Lung (tissue), 11 donors: ENCODE measurements at regions not wholly inside any gene's neighbourhood (a gene's known extent, or its start where the extent isn't known, plus 50 kb on each side); places are given as distances from the start of the nearest gene placed in this dataset.

Source experiments
- ATAC-seq: fragments of 200-7000 bp; cut with Tn5 transposase; one replicate; pipeline ENCODE4 v1.9.1; 2020; ENCODE audit warnings: moderate number of reproducible peaks; ENCODE audit not compliant: insufficient read depth, low FRiP score
- DNase-seq, 3 donors: peaks; one replicate each; pipeline ENCODE4 v3.0.0-alpha.2; 2013 to 2017
- H3K27ac ChIP-seq, 2 donors: one replicate each; pipeline ENCODE4 v1.5.1; 2013; ENCODE audit warnings: mild to moderate bottlenecking in 2 of 2, moderate library complexity in 2 of 2, control low read depth in 1 of 2, inconsistent platforms in 1 of 2, low read depth in 1 of 2, low read length in 1 of 2
- H3K27me3 ChIP-seq, 3 donors: one replicate each; pipeline ENCODE4 v1.5.1; 2013; ENCODE audit warnings: low read length in 2 of 3; ENCODE audit not compliant: control insufficient read depth in 3 of 3, insufficient read depth in 3 of 3
- H3K36me3 ChIP-seq, 4 donors: one replicate each; pipeline ENCODE4 v1.5.1; 2013; ENCODE audit warnings: low read length in 4 of 4, mild to moderate bottlenecking in 1 of 4, moderate library complexity in 1 of 4; ENCODE audit not compliant: control insufficient read depth in 4 of 4, insufficient read depth in 4 of 4
- H3K4me1 ChIP-seq, 5 donors: one replicate each; pipeline ENCODE4 v1.5.1; 2013; ENCODE audit warnings: low read length in 5 of 5, mild to moderate bottlenecking in 2 of 5, moderate library complexity in 1 of 5; ENCODE audit not compliant: control insufficient read depth in 5 of 5, insufficient read depth in 5 of 5
- H3K4me3 ChIP-seq: one replicate; pipeline ENCODE4 v1.5.1; 2013; ENCODE audit warnings: mild to moderate bottlenecking, control low read depth, moderate library complexity
- H3K9ac ChIP-seq, 2 donors: one replicate each; pipeline ENCODE4 v1.5.1; 2013; ENCODE audit warnings: low read length in 2 of 2, control low read depth in 1 of 2; ENCODE audit not compliant: insufficient read depth in 1 of 2
- H3K9me3 ChIP-seq, 4 donors: one replicate each; pipeline ENCODE4 v1.5.1; 2013; ENCODE audit warnings: low read length in 3 of 4, mild to moderate bottlenecking in 1 of 4, moderate library complexity in 1 of 4; ENCODE audit not compliant: control insufficient read depth in 4 of 4, insufficient read depth in 3 of 4
- CTCF ChIP-seq: IDR thresholded peaks from 2 replicates; pipeline ENCODE4 v1.5.1; 2012; ENCODE audit warnings: mild to moderate bottlenecking; ENCODE audit errors: control extremely low read depth, extremely low read depth
- WGBS, 2 donors: extraction: QIAGEN DNeasy Blood & Tissue Kit; methylation state at CpG; one replicate each; pipeline ENCODE4 v1.1.7; 2013; 5-methylcytosine and 5-hydroxymethylcytosine counted together
- donor health status: control.
- donor health status: control.
- donor health status: Bipolar disorder and iron deficiency.
- donor health status: healthy.
- donor health status: DM: yes; HTN: yes; CAD: no.

GRCh38 chr19:34834472-34835061, 61.6 kb upstream of the ZNF599 start:
- H3K27ac ChIP-seq, result no peak overlapping the region
- 86 to 96% methylated on average over 7 of the region's 7 CpGs for WGBS, 2 donors
- no peak for ATAC-seq
- H3K4me1 ChIP-seq, result peaks cover 0 to 9% (median 0%) of the 10 kb centered on the region in 5 donors
- H3K9ac ChIP-seq, result no peak overlapping the region
- TF ChIP-seq CTCF, result no peak
- peaks cover 0 to 7% (median 4%) of the 10 kb centered on the region in 3 donors for H3K27me3 ChIP-seq
- H3K4me3 ChIP-seq, result no peak overlapping the region
- H3K9me3 ChIP-seq, result peaks cover 0 to 4% (median 0%) of the 10 kb centered on the region in 4 donors
- DNase-seq, result no peak
- H3K36me3 ChIP-seq, result no peaks in the 10 kb centered on the region

GRCh38 chr19:34832581-34833112, 59.6 kb upstream of the ZNF599 start:
- Histone ChIP-seq H3K4me3 (no peak overlapping the region), H3K27ac (no peak overlapping the region), H3K27me3 (peaks cover 0 to 4% (median 0%) of the 10 kb centered on the region in 3 donors), H3K36me3 (no peaks in the 10 kb centered on the region), H3K9me3 (peaks cover 0 to 2% (median 0%) of the 10 kb centered on the region in 4 donors), H3K9ac (no peak overlapping the region), H3K4me1 (peaks cover 0 to 2% (median 0%) of the 10 kb centered on the region in 5 donors)
- 89 to 94% methylated on average over 37 of the region's 37 CpGs for WGBS, 2 donors
- TF ChIP-seq CTCF, result no peak
- ATAC-seq, result no peak
- DNase-seq, result no peak

- no peak overlapping the region for H3K9ac ChIP-seq
- H3K9me3 ChIP-seq, result peaks cover 0 to 2% (median 0%) of the 10 kb centered on the region in 4 donors
- no peak for TF ChIP-seq CTCF
- H3K36me3 ChIP-seq, result no peaks in the 10 kb centered on the region
- H3K4me3 ChIP-seq, result no peak overlapping the region
- no peak for ATAC-seq
- WGBS, 2 donors, result 80 to 94% methylated on average over 5 of the region's 5 CpGs
- H3K4me1 ChIP-seq, result peaks cover 0 to 2% (median 0%) of the 10 kb centered on the region in 5 donors
- DNase-seq, result no peak
- H3K27me3 ChIP-seq, result peaks cover 0 to 4% (median 0%) of the 10 kb centered on the region in 3 donors
- H3K27ac ChIP-seq, result no peak overlapping the region
Observed at GRCh38 chr19:34831714-34832113, 58.7 kb upstream of the ZNF599 start.
